ENCODE measurements at regions not wholly inside any gene's neighbourhood (a gene's known extent, or its start where the extent isn't known, plus 50 kb on each side); places are given as distances from the start of the nearest gene placed in this dataset.

DNA sequence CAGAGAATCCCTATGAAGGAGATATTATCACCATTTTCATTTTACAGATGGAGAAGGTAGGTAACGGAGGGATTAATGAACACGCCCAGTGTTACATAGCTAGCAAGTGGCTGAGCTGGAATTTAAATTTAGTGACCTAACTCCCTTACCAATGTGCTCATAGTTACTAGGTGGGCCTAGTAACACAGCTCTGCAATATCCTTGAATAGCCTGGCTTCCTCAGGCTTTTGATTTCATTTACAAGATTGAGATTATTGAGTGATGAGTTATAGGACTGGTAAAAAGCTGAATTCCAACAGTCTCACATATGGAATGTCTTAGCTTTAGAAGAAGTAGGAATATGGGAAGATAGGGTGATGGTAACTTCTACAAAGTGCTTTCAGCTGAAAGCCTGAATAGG, 336.3 kb upstream of the KIF2A start:
- no peak for TF ChIP-seq POLR2A (IDR thresholded peaks at IDR 0.05)
- TF ChIP-seq, protein P1, sequence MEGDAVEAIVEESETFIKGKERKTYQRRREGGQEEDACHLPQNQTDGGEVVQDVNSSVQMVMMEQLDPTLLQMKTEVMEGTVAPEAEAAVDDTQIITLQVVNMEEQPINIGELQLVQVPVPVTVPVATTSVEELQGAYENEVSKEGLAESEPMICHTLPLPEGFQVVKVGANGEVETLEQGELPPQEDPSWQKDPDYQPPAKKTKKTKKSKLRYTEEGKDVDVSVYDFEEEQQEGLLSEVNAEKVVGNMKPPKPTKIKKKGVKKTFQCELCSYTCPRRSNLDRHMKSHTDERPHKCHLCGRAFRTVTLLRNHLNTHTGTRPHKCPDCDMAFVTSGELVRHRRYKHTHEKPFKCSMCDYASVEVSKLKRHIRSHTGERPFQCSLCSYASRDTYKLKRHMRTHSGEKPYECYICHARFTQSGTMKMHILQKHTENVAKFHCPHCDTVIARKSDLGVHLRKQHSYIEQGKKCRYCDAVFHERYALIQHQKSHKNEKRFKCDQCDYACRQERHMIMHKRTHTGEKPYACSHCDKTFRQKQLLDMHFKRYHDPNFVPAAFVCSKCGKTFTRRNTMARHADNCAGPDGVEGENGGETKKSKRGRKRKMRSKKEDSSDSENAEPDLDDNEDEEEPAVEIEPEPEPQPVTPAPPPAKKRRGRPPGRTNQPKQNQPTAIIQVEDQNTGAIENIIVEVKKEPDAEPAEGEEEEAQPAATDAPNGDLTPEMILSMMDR (IDR thresholded peaks at IDR 0.05), result no peak
